Glutamatergic neuron (in vitro differentiated cells): ENCODE measurements at regions not wholly inside any gene's neighbourhood (a gene's known extent, or its start where the extent isn't known, plus 50 kb on each side); places are given as distances from the start of the nearest gene placed in this dataset.

Experiments used
- DNase-seq: peaks from one replicate; pipeline ENCODE4 v3.0.0; 2022
- H3K27ac Mint-ChIP-seq: one replicate; pipeline ENCODE4 v1.8.0; 2020; ENCODE audit warnings: mild to moderate bottlenecking, mixed read lengths, inconsistent platforms; ENCODE audit not compliant: unreplicated experiment
- H3K27me3 Mint-ChIP-seq: one replicate; pipeline ENCODE4 v1.8.0; 2020; ENCODE audit warnings: mild to moderate bottlenecking, moderate library complexity, mixed read lengths, inconsistent platforms; ENCODE audit not compliant: unreplicated experiment
- H3K36me3 Mint-ChIP-seq: one replicate; pipeline ENCODE4 v1.8.0; 2020; ENCODE audit warnings: mild to moderate bottlenecking, mixed read lengths, inconsistent platforms; ENCODE audit not compliant: unreplicated experiment
- H3K4me1 Mint-ChIP-seq: one replicate; pipeline ENCODE4 v1.8.0; 2020; ENCODE audit warnings: mild to moderate bottlenecking, low read depth, mixed read lengths, inconsistent platforms; ENCODE audit not compliant: unreplicated experiment
- H3K4me3 Mint-ChIP-seq: one replicate; pipeline ENCODE4 v1.8.0; 2020; ENCODE audit warnings: mild to moderate bottlenecking, mixed read lengths, inconsistent platforms; ENCODE audit not compliant: unreplicated experiment
- H3K9me3 Mint-ChIP-seq: one replicate; pipeline ENCODE4 v1.8.0; 2020; ENCODE audit warnings: mild to moderate bottlenecking, moderate library complexity, mixed read lengths, inconsistent platforms; ENCODE audit not compliant: unreplicated experiment
- TF ChIP-seq, protein P1 (sequence below): fragments of 200-600 bp; sonication (generic); IDR thresholded peaks from one replicate; pipeline ENCODE4 v1.5.0; 2021; ENCODE audit not compliant: partially characterized antibody, unreplicated experiment

DNA sequence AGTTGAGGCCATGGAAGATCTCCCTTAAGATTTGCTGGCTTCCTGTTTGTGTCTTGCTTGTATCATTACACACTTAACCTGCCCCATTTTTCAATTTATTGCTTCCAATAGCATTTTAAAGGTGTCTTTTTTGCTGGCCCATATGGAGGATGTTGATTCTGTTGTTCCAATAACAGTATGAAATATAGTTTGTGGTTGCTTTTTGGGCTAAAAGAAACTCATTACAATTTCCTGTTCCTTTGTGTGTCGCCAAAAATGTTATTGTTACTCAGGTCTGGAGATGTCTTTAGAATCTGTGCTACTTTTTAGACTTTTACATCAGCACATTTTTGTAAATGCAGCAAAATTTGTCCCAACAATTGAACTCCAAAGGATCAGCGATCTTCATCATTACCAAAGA lies 234.0 kb upstream of the ITGA4 start:
- H3K4me3 Mint-ChIP-seq, result no peak overlapping the region
- peaks cover 2% of the 10 kb centered on the region for H3K9me3 Mint-ChIP-seq
- H3K4me1 Mint-ChIP-seq, result peaks cover 6% of the 10 kb centered on the region
- TF ChIP-seq, protein P1, sequence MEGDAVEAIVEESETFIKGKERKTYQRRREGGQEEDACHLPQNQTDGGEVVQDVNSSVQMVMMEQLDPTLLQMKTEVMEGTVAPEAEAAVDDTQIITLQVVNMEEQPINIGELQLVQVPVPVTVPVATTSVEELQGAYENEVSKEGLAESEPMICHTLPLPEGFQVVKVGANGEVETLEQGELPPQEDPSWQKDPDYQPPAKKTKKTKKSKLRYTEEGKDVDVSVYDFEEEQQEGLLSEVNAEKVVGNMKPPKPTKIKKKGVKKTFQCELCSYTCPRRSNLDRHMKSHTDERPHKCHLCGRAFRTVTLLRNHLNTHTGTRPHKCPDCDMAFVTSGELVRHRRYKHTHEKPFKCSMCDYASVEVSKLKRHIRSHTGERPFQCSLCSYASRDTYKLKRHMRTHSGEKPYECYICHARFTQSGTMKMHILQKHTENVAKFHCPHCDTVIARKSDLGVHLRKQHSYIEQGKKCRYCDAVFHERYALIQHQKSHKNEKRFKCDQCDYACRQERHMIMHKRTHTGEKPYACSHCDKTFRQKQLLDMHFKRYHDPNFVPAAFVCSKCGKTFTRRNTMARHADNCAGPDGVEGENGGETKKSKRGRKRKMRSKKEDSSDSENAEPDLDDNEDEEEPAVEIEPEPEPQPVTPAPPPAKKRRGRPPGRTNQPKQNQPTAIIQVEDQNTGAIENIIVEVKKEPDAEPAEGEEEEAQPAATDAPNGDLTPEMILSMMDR, result no peak
- DNase-seq, result no peak
- no peaks in the 10 kb centered on the region for H3K36me3 Mint-ChIP-seq
- no peaks in the 10 kb centered on the region for H3K27me3 Mint-ChIP-seq
- no peak overlapping the region for H3K27ac Mint-ChIP-seq

DNA sequence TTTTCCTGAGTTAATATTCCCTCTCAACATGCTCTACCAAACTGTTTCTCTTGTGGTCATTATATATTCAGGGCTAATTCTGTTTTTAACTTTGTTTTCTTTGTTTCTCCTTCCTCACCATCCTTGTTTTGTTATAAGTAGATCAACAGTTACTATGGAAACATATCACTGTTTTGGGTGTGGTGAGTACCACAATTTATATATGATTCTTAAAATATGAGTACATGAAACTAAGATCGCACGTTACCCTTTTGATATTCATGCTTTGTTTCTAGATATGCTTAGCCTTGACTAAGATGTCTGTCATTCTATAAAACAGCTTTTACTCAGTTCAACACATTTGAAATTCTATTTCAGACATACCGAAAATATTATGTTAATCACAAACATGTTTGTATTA lies 232.3 kb upstream of the ITGA4 start:
- TF ChIP-seq, protein P1, result no peak
- Mint-ChIP-seq H3K27ac (no peak overlapping the region), H3K36me3 (no peaks in the 10 kb centered on the region), H3K9me3 (no peaks in the 10 kb centered on the region), H3K27me3 (no peaks in the 10 kb centered on the region), H3K4me3 (no peak overlapping the region), H3K4me1 (peaks cover 3% of the 10 kb centered on the region)
- no peak for DNase-seq

DNA sequence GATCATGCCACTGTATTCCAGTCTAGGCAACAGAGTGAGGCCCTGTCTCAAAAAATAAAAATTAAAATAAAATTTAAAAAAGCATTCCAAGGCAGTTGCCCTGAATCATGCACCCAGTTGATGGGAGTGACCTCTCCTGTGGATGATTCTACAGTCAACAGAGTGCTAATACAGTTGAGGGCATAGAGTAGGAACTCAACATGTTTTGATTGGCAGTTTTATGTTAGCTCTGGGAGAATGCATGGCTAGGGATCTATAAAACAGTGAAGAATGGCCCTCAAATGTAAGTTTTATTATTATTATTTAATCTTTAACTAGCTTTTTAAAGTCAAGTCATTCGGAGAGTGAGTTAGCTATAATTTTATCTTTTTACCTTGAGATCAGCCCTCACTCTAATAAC lies 228.5 kb upstream of the ITGA4 start:
- Mint-ChIP-seq H3K27me3 (no peaks in the 10 kb centered on the region), H3K36me3 (no peaks in the 10 kb centered on the region), H3K9me3 (no peaks in the 10 kb centered on the region), H3K27ac (no peak overlapping the region), H3K4me1 (peaks cover 26% of the 10 kb centered on the region), H3K4me3 (no peak overlapping the region)
- TF ChIP-seq, protein P1, result no peak
- no peak for DNase-seq

DNA sequence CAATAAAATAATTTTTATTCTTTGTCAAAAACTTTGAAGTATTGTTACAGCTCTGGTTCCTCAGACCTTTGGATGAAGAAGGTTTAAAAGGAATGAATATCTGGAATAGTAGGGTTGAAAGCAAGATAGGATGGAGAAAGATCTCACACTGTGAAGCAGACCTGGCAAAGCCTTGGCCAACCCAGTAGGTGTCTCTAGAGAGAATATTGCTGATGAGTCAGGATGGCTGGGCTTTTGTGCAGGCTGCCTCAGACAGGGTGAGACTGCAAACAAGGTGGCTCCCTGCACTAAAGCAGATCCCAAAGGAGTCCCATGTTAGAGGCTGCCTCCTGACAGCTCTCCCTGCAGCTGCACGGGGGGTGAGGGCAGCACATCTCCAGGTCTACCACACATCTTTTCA lies 226.0 kb upstream of the ITGA4 start:
- Mint-ChIP-seq H3K27ac (peak overlapping the region; percentile 83), H3K4me3 (peak overlapping the region; percentile 28), H3K9me3 (no peaks in the 10 kb centered on the region), H3K36me3 (no peaks in the 10 kb centered on the region), H3K27me3 (no peaks in the 10 kb centered on the region), H3K4me1 (peaks cover 35% of the 10 kb centered on the region)
- TF ChIP-seq, protein P1, result no peak
- peak; percentile 17 for DNase-seq

DNA sequence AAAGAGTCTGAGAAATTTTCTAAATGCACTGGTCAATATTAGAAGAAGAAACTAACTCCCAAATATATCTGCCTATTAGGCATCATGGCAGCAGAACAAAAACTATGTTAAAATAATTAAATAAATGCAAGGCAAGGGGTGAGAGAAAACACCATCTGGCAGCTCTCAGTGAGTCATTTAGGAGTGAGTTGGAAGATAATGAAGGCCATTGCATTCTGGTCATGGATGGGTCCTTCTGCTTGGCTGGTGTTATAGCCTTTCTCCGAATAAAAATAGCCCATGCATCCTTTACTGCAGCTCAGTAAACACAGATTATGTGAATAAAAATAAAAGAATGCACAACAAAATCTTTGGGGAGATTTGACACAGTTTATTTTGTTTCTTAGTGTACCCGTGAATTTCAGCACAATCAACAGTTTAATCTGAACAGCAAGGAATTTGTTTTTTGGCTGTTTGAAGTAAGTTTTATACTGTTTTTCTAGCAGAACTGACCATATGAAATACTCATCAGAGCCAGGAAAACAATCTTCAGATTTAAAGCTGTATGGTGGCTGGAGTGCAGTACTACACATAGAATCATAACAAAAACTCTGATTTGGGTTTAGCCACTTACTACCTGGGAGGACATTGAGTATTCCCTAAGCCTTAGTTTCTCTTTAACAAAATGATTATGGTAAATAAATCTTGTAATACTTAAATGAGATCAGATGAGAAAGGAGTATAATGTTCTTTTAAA lies 225.1 kb upstream of the ITGA4 start:
- peaks cover 38% of the 10 kb centered on the region for H3K4me1 Mint-ChIP-seq
- DNase-seq, result no peak

More for the DNA sequence above, 225.1 kb upstream of the ITGA4 start:
- no peaks in the 10 kb centered on the region for H3K27me3 Mint-ChIP-seq
- H3K9me3 Mint-ChIP-seq, result no peaks in the 10 kb centered on the region
- peak overlapping the region; percentile 83 for H3K27ac Mint-ChIP-seq
- TF ChIP-seq, protein P1, result no peak
- no peaks in the 10 kb centered on the region for H3K36me3 Mint-ChIP-seq
- H3K4me3 Mint-ChIP-seq, result no peak overlapping the region
